GM12801 (cell line): ENCODE measurements at regions not wholly inside any gene's neighbourhood (a gene's known extent, or its start where the extent isn't known, plus 50 kb on each side); places are given as distances from the start of the nearest gene placed in this dataset.

Source experiments
- CTCF ChIP-seq: IDR thresholded peaks from one replicate; pipeline ENCODE4 v1.5.1; 2011; ENCODE audit warnings: control low read depth; ENCODE audit not compliant: insufficient read length; ENCODE audit errors: extremely low read depth

DNA sequence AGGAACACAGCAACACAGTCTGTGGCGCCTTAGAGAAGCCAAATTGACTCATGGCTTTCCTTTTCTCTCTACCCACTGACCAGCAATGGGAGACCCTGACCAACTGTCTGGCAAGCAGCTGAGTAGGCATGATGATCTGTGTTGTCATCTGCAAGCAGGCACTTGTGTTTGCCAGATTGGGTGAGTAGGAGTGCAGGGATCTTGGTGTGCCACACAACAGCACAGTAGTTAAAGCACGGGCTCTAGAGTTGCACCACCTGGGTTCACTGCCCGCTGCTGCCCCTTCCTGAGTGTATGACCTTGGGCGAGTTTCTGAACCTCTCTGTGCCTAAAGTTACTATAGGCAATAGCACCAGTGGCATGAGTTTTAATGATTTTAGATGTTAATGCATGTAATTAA is 95.7 kb upstream of the CD53 start:
- TF ChIP-seq CTCF, result no peak

- TF ChIP-seq CTCF, result no peak
Measured at GRCh38 chr1:110774398-110774797, 98.5 kb upstream of the CD53 start.

DNA sequence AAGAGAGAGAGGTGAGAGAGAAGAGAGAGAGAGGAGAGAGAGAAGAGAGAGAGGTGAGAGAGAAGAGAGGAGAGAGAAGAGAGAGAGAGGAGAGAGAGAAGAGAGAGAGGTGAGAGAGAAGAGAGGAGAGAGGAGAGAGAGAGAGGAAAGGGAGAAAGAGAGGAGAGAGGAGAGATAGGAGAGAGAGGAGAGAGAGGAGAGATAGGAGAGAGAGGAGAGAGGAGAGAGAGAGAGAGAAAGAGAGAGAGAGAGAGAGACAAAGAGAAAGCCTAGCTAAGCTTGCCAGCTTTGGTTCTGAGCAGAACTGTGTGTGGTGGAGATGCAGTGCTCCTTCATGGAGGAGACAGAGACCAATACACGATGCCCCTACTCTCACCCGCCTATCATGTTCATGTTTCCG is 99.1 kb upstream of the KCNA3 start:
- no peak for TF ChIP-seq CTCF

- no peak for TF ChIP-seq CTCF
Measured at GRCh38 chr1:110771245-110772022, 96.7 kb upstream of the KCNA3 start.

- no peak for TF ChIP-seq CTCF
Measured at GRCh38 chr1:110770832-110771231, 96.1 kb upstream of the KCNA3 start.

GRCh38 chr1:110768605-110769004 is 93.9 kb upstream of the KCNA3 start:
- no peak for TF ChIP-seq CTCF

GRCh38 chr1:110766336-110766647 is 91.6 kb upstream of the KCNA3 start:
- no peak for TF ChIP-seq CTCF
